ENCODE measurements at regions not wholly inside any gene's neighbourhood (a gene's known extent, or its start where the extent isn't known, plus 50 kb on each side); places are given as distances from the start of the nearest gene placed in this dataset.

- DNase-seq, result no peak
- no TSS peak for BruUV-seq (replicated peaks)
- Mint-ChIP-seq H3K27ac (ENCODE audit: unreplicated experiment) (no peak overlapping the region), H3K4me3 (ENCODE audit: low read depth, unreplicated experiment) (no peak overlapping the region), H3K4me1 (ENCODE audit: low read depth, unreplicated experiment) (peaks cover 20% of the 10 kb centered on the region), H3K36me3 (ENCODE audit: insufficient read depth, unreplicated experiment) (no peaks in the 10 kb centered on the region), H3K9me3 (ENCODE audit: low read depth, unreplicated experiment) (peaks cover 6% of the 10 kb centered on the region), H3K27me3 (ENCODE audit: unreplicated experiment) (no peaks in the 10 kb centered on the region)
- no peak for TF ChIP-seq CTCF (IDR thresholded peaks at IDR 0.05; ENCODE audit: unreplicated experiment)
- CTCF ChIA-PET, result no interaction called here
- intact Hi-C loops (cut with micrococcal nuclease; ENCODE audit: unreplicated experiment), result no loop called here
These were observed 130.2 kb upstream of the ATP1B1 start for GRCh38 chr1:168976267-168976666.

GRCh38 chr1:168977618-168978017 is 128.9 kb upstream of the ATP1B1 start:
- Mint-ChIP-seq H3K27me3 (ENCODE audit: unreplicated experiment) (no peaks in the 10 kb centered on the region), H3K9me3 (ENCODE audit: low read depth, unreplicated experiment) (peaks cover 6% of the 10 kb centered on the region), H3K27ac (ENCODE audit: unreplicated experiment) (no peak overlapping the region), H3K36me3 (ENCODE audit: insufficient read depth, unreplicated experiment) (no peaks in the 10 kb centered on the region), H3K4me3 (ENCODE audit: low read depth, unreplicated experiment) (no peak overlapping the region), H3K4me1 (ENCODE audit: low read depth, unreplicated experiment) (peaks cover 13% of the 10 kb centered on the region)
- CTCF ChIA-PET, result no interaction called here
- BruUV-seq (replicated peaks), result no TSS peak
- intact Hi-C loops (cut with micrococcal nuclease; ENCODE audit: unreplicated experiment), result no loop called here
- DNase-seq, result no peak
- no peak for TF ChIP-seq CTCF (IDR thresholded peaks at IDR 0.05; ENCODE audit: unreplicated experiment)

DNA sequence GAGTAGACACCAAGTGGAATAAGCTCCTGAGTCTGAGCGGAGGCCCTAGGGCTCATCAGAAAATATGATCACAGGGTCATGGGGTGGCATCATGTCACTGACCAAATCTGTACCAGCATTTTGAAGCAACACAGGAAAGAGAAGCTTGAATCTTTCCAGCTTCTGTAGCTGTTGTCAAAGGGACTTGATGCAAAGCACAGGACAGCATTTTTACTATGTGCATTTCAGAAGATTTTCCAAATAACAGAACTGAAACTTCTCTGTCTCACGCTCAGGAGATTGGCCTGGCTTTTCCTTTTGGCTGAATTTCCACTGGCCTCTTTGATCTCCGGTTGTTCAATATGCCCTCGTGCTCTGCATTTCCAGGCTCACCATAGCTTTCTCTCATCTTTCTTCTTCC is 127.2 kb upstream of the ATP1B1 start:
- DNase-seq, result no peak
- BruUV-seq (replicated peaks), result no TSS peak
- Mint-ChIP-seq H3K27me3 (ENCODE audit: unreplicated experiment) (no peaks in the 10 kb centered on the region), H3K4me3 (ENCODE audit: low read depth, unreplicated experiment) (no peak overlapping the region), H3K4me1 (ENCODE audit: low read depth, unreplicated experiment) (peaks cover 9% of the 10 kb centered on the region), H3K27ac (ENCODE audit: unreplicated experiment) (no peak overlapping the region), H3K9me3 (ENCODE audit: low read depth, unreplicated experiment) (peaks cover 6% of the 10 kb centered on the region), H3K36me3 (ENCODE audit: insufficient read depth, unreplicated experiment) (no peaks in the 10 kb centered on the region)
- no peak for TF ChIP-seq CTCF (IDR thresholded peaks at IDR 0.05; ENCODE audit: unreplicated experiment)
- intact Hi-C loops (cut with micrococcal nuclease; ENCODE audit: unreplicated experiment), result no loop called here
- CTCF ChIA-PET, result no interaction called here

DNA sequence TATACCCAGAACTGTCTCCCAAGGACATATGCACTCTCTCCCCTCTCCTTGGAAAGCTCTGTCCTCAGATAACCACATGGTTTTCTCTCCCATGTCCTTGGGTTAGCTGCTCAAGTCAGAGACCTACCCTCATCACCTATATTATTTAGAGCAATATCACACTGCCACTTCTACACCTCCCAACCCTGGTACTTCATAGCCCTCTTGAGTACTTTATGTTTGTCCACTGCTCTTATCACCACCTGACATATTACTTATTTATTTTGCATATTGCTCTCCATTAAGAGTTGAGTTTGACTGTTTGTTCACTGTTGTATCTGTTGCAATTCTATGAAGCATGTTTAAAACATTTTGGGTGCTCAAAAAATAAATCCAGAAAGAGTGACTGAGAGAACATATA is 126.3 kb upstream of the ATP1B1 start:
- DNase-seq, result no peak
- no peak overlapping the region for H3K4me3 Mint-ChIP-seq (ENCODE audit: low read depth, unreplicated experiment)
- H3K36me3 Mint-ChIP-seq (ENCODE audit: insufficient read depth, unreplicated experiment), result no peaks in the 10 kb centered on the region
- H3K27ac Mint-ChIP-seq (ENCODE audit: unreplicated experiment), result no peak overlapping the region
- peaks cover 9% of the 10 kb centered on the region for H3K4me1 Mint-ChIP-seq (ENCODE audit: low read depth, unreplicated experiment)
- CTCF ChIA-PET, result no interaction called here
- no peak for TF ChIP-seq CTCF (IDR thresholded peaks at IDR 0.05; ENCODE audit: unreplicated experiment)
- peaks cover 6% of the 10 kb centered on the region for H3K9me3 Mint-ChIP-seq (ENCODE audit: low read depth, unreplicated experiment)
- BruUV-seq (replicated peaks), result no TSS peak
- no peaks in the 10 kb centered on the region for H3K27me3 Mint-ChIP-seq (ENCODE audit: unreplicated experiment)
- intact Hi-C loops (cut with micrococcal nuclease; ENCODE audit: unreplicated experiment), result no loop called here

DNA sequence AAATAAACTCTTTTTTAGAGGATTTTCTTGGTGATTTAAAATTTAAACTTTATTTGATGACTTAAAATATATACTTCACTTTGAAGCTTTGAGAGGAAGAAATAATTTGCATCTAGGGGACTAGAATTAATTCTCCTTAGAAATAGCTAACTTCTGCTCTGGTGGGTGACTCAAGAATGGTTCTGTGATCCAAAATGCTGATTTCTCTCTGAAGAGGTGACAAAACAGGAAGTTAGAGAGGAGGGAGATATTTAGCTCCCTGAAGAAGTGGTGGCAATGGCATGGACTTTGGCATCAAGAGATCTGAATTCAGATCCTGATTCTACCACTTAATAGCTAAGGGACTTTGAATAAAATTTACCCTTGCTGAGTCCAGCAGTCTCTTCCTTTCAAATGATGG is 125.8 kb upstream of the ATP1B1 start:
- CTCF ChIA-PET, result no interaction called here
- Mint-ChIP-seq H3K9me3 (ENCODE audit: low read depth, unreplicated experiment) (peaks cover 6% of the 10 kb centered on the region), H3K27me3 (ENCODE audit: unreplicated experiment) (no peaks in the 10 kb centered on the region), H3K4me3 (ENCODE audit: low read depth, unreplicated experiment) (no peak overlapping the region), H3K27ac (ENCODE audit: unreplicated experiment) (no peak overlapping the region), H3K4me1 (ENCODE audit: low read depth, unreplicated experiment) (peaks cover 8% of the 10 kb centered on the region), H3K36me3 (ENCODE audit: insufficient read depth, unreplicated experiment) (no peaks in the 10 kb centered on the region)
- TF ChIP-seq CTCF (IDR thresholded peaks at IDR 0.05; ENCODE audit: unreplicated experiment), result no peak
- DNase-seq, result no peak
- intact Hi-C loops (cut with micrococcal nuclease; ENCODE audit: unreplicated experiment), result no loop called here
- no TSS peak for BruUV-seq (replicated peaks)

Measured in Calu3 (cell line).